Hepatocyte (in vitro differentiated cells): ENCODE measurements at regions not wholly inside any gene's neighbourhood (a gene's known extent, or its start where the extent isn't known, plus 50 kb on each side); places are given as distances from the start of the nearest gene placed in this dataset.

ENCODE experiments used
- CTCF ChIP-seq: fragments of 200-600 bp; sonication (generic); IDR thresholded peaks from 2 replicates; pipeline ENCODE4 v1.5.1; 2016; ENCODE audit warnings: antibody characterized with exemption, mild to moderate bottlenecking; ENCODE audit not compliant: poor library complexity
- EZH2 ChIP-seq: fragments of 200-600 bp; sonication (generic); IDR thresholded peaks from 2 replicates; pipeline ENCODE4 v1.6.1; 2016; ENCODE audit warnings: antibody characterized with exemption, mild to moderate bottlenecking, borderline replicate concordance
- EZH2phosphoT487 ChIP-seq: fragments of 200-600 bp; sonication (generic); IDR thresholded peaks from one replicate; pipeline ENCODE4 v1.6.1; 2018; ENCODE audit warnings: antibody characterized with exemption, mild to moderate bottlenecking, low read depth, moderate library complexity; ENCODE audit not compliant: unreplicated experiment, severe bottlenecking

GRCh38 chr2:215729985-215730620 is 283.2 kb downstream of the MREG start:
- TF ChIP-seq CTCF (no peak), EZH2phosphoT487 (no peak), EZH2 (no peak)
